GM21423 (cell line): ENCODE measurements at regions not wholly inside any gene's neighbourhood (a gene's known extent, or its start where the extent isn't known, plus 50 kb on each side); places are given as distances from the start of the nearest gene placed in this dataset.

Experiments
- ATAC-seq: cut with Tn5 transposase; IDR thresholded peaks from one replicate; pipeline ENCODE4 v1.9.1; 2021; ENCODE audit warnings: mild to moderate bottlenecking, moderate library complexity; ENCODE audit not compliant: unreplicated experiment

GRCh38 chr3:13176445-13176844, 103.2 kb upstream of the IQSEC1 start:
- ATAC-seq = no peak

- ATAC-seq = no peak
Measured at GRCh38 chr3:13174803-13175135, 101.5 kb upstream of the IQSEC1 start.

GRCh38 chr3:13174011-13174802, 101.0 kb upstream of the IQSEC1 start:
- no peak for ATAC-seq

- ATAC-seq = no peak
Measured at GRCh38 chr3:13173186-13173585, 100.0 kb upstream of the IQSEC1 start.

- no peak for ATAC-seq
Measured at GRCh38 chr3:13172644-13173013, 99.4 kb upstream of the IQSEC1 start.

DNA sequence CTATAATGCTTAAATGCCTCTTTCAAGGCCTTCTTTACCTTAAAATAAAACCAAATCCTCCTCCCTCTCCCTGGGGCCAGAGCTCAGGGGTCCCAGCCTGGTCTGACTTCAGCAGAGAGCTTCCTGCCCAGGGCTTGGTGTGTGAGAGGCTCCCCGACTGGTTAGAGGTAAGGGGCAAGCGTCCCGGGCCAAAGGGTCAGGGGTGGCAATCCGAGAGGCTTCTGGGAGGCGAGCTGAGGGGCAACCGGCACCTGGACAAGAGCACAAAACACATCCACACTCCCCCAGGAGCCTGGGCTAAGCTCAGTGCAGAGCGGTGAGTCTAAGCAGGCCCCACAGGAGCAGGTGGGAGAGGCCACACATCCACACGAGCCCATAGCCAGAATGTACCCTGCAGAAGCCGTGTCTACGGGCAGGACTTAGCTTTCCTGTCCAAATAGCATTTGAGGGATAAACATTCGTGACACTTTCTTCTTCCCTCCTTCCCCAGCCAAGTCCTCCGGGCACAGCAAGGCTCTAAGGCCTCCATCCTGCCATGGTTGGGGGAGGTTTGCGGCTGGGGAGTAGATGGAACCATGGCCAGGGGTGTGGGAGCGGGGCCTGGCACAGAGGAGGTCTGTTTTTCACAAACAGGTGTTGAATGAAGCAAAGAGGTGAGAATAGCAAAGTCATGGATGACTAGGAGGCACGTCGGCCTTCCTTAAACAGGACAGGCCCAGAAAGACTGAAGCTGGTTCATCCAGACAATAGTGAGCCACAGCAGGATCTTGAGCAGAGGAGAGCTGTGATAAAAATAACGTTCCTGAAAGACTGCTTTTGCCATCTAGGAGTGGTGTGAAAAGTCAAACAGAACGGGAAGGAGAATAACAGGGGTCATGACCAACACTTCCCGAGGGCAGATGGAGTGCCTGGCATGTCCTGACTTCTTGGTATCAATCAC, 98.7 kb upstream of the IQSEC1 start:
- no peak for ATAC-seq

DNA sequence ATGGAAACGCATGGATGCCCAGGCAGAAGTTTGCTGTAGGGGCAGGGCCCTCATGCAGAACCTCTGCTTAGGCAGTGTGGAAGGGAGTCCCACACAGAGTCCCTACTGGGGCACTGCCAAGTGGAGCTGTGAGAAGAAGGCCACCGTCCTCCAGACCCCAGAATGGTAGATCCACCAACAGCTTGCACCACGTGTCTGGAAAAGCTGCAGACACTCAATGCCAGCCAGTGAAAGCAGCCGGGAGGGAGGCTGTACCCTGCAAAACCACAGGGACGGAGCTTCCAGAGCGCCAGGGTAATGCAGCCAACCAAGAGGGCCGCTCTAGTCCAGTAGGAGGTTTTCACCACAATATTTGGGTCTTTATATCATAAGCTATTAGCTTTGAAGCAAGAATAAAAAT, 97.1 kb upstream of the IQSEC1 start:
- ATAC-seq = no peak

DNA sequence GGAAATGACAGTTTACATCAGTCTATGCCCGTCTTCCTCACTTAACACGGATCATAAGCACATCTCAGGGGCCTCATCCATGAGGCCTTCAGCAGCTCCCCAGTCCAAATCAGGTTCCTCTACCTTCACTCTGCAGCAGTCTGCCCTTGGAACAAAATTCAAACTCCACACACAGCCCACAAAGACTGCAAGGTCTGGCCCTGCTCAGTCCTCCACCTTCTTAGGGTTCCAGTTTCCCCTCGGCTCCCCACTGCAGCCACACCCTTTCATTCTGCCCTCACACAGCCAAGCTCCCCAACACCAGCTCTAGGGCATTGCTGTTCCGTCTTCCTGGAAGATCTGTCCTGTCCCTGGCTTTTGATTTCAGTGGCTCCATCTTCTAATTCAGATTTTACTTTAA, 95.2 kb upstream of the IQSEC1 start:
- ATAC-seq = no peak

- ATAC-seq = no peak
Measured at GRCh38 chr3:13167829-13168228, 94.6 kb upstream of the IQSEC1 start.

- ATAC-seq = no peak
Measured at GRCh38 chr3:13167064-13167743, 94.0 kb upstream of the IQSEC1 start.

- no peak for ATAC-seq
Measured at GRCh38 chr3:13166243-13167063, 93.2 kb upstream of the IQSEC1 start.

- no peak for ATAC-seq
Measured at GRCh38 chr3:13165576-13165975, 92.3 kb upstream of the IQSEC1 start.

DNA sequence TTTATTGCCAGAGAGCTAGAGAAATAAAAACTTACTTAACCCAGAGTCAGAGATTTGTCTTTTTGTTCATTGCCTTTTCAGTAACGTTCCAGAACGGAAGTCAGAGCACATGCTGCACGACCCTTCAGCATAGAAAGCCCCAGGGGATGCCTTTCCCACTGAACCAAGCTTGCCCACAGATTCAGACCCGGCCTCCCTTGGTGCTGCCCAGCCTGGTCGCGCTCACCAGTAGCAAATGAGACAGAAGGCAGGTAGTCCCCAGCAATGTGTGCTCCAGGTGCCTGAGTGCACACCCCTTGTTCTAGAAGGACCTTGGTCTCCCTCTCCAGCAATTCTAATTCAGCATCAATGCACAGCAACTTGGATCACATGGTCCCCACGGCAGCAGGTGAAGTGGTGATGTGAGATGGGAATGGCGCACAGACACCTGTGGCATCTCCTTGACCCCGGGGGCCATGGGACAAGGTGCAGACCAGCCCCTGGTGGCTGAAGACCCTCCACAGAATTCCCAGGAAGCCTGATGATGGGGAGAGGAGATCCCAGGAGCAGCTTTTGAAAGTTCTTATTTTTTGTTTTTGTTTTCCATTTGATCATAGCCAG, 91.8 kb upstream of the IQSEC1 start:
- no peak for ATAC-seq

DNA sequence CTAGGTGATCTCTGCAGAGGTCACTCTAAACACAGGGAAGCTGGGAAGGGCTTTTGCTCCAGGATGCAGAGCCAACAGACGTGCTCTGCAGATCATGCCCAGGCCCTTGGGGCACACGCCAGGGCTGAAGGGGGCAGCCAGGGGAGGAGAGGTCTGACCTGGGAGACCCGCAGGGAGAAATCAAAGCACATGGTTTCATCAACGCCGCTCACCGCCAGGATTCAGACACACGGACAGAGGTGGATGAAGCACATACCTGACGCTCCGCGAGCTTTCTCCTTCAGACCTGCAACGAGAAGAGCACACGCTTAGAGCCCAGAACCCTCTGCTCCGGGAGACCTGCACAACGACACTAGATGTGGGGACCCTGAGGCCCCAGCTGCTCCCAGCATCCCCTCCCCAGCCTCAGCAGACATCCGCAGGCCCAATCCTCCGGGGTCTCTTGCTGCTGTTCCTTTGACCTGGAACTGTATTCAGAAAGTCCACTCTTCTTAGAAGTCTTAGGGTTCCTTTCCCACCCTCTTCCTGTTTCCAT, 90.7 kb upstream of the IQSEC1 start:
- no peak for ATAC-seq

DNA sequence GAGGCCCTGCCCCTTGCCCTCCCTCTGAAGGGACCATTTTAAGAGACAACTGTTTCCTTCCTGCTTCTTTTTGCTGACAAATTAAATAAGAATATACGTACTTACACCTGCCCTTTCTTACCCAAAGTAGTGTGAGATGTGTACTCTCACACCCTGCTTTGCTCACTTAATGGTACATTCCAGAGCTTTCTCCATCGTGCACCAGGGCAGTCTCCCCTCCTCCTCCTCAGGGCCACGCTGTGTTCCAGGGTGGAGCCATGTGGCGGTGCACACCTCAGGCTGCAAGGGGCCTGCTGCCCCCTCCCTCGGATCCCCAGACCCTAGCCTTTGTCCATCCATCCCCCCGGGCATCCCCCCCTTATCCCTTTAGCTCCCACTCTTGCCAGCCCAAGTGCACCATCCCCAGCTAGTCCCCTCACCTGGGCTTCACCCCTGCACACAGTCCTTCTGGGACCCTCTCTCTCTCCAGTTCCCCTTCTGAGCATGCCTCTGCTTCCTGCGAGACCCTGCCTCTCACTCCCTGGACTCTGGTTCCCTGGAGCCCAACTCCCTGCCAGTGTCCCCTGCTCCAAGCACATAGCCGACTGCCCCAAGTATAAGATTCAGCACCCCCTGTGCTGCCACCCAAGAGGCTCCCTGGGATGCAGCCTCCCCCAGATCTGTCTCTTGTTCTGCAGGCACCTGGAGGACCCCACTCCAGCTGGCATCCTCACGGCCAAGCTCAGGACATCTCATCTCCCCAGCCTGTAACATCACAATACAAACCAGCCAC, 89.5 kb upstream of the IQSEC1 start:
- no peak for ATAC-seq

DNA sequence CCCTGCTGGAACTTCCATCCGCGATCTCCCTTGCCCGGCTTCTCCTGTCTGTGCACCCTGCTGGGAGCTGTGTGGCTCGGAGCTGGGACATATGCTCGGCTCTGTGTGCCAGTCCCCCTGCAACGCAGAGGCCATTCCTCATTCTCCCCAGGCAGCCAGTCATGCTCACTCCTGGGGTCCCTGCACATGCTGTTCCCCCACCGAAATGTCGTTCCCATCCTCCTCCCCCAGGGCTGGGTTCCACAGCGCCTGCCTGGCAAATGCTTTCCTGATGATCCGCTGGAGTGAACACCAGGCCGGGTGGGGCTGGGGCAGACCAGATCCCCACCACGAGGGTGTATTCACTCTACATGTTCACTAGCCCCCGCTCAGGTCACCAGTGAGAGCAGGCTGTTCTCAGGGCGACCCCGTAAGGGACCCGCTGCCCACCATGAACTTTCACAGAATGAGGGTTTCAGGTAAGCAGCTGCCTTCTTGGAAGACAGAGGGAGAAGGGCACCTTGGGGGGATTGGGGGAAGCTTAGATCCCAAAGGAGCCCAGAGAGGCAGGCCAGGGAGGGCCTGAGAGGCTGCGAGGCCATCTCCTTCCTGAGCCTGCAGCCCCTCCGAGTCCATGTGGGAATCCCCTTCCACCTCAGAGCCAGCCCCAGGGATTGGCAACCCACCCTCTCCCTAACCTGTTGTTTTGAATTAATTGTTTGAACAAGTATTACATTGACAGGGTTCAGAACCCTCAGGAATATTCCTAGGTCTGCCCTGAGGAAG, 88.7 kb upstream of the IQSEC1 start:
- no peak for ATAC-seq

DNA sequence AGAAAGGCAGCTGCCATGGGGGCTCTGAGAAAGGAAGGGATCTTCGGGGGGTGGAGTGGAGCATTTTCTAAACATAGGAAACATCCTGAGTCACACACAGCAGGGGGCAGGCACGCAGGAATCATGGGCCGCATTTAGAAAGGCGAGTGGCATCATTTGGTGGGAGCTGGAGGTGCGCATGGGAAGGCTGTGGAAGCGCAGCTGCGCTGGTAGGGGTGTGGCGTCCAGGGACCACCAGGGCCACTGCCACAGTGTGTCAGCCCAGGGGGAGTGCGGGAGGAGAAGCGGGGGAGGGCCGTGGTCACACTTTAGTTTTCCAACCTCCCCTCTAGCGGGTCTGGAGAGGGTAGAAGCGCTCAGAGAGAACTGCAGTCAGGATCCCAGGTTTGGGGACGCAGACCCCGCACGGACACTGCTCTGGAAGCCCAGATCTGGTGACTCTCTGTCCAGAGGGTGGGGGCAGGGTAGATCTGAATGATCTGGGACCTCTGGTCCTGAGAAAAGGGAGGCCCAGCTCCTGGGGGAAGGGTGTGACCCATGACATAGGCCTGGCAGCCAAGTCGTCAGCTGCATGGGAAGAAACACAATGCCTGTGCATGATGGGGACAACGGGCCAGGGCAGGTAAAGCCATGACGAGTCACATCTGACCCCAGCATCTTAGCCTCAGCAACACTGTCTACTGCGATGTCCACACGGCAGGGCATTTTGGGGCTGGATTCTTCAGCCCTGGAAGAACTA, 88.0 kb upstream of the IQSEC1 start:
- ATAC-seq = no peak

DNA sequence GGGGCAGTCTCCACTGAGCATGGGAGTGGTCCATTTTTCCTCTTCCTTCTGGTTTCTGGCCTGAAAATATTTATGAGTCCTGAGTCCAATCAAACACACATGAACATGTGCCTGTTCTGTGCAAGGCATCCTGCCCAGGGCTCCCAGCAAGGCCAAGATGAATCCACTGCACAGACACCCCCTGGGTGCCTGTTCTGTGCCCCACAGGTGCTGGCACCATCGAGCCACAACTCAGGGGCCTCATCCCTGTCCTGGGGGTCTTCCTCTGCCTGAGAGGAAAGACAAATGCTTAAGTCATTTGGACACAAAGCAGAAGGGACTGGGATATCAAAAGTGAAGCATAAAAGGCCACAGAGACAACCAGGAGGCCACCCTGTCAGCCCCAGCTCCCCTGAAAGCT, 87.4 kb upstream of the IQSEC1 start:
- no peak for ATAC-seq
